NCI-H748 (cell line): ENCODE measurements at regions not wholly inside any gene's neighbourhood (a gene's known extent, or its start where the extent isn't known, plus 50 kb on each side); places are given as distances from the start of the nearest gene placed in this dataset.

Experiments
- DNase-seq: peaks from one replicate; lab custom pipeline; 2025; ENCODE audit not compliant: unreplicated experiment; lab: John Stamatoyannopoulos, UW

- no peak for DNase-seq
Measured at GRCh38 chr6:133752129-133752528, 136.8 kb upstream of the TCF21 start.

DNA sequence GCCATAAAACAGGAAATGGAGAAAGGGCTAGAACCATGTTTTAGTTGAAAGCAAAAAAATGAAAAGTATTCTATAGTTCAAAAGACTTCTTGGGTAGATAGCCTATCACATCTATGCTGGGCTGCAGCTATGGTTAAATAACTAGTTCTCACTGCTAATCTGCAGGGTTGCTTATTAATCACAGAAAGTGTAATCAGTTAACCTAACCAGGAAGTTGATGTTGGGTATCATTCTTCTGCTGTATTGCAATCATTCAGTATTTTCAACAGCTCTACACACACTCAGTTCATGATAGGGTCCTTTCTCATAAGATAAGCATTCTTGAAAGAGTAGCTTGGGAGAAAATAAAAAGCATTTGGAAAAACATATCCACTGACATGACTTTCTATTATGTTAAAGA, 135.2 kb upstream of the TCF21 start:
- DNase-seq, result no peak

- no peak for DNase-seq
Measured at GRCh38 chr6:133754298-133754697, 134.6 kb upstream of the TCF21 start.

- DNase-seq, result no peak
Measured at GRCh38 chr6:133756078-133756695, 132.7 kb upstream of the TCF21 start.

GRCh38 chr6:133757335-133757734, 131.6 kb upstream of the TCF21 start:
- no peak for DNase-seq

- no peak for DNase-seq
Measured at GRCh38 chr6:133758815-133759335, 130.0 kb upstream of the TCF21 start.

GRCh38 chr6:133759524-133759923, 129.4 kb upstream of the TCF21 start:
- no peak for DNase-seq

GRCh38 chr6:133761706-133762105, 127.2 kb upstream of the TCF21 start:
- no peak for DNase-seq

GRCh38 chr6:133764008-133764753, 124.7 kb upstream of the TCF21 start:
- DNase-seq, result no peak

- DNase-seq, result no peak
Measured at GRCh38 chr6:133764754-133765208, 124.1 kb upstream of the TCF21 start.

GRCh38 chr6:133767357-133767970, 121.4 kb upstream of the TCF21 start:
- DNase-seq, result no peak

DNA sequence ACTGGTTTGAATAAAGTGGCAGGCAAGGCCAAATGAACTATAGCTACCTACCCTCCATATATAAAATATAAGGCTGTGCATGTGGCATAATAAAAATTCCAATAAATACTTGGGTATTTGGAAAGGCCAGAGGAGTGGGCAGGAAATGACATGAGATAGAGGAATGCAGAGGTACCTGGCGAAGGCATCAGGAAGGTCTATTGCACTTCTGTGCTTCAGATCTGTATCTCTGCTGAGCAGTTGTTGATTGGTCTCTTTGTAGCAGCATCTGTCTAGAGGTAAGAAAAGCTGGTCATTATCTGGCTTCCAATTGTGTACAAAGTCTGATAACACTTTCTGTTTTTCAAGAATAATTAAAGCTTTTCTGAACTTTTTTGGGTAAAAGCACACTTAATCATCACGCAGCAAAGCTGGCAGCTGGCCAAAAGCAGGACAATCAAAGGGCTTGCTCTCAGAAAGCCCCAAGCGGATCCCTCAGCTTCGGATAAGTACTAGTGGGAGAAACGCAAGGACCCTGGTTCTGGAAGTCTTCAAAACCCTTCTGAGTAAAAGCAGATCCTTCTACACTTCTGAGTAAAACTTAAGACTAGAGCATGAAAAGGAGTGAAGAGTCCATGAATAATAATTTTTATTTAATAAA, 120.1 kb upstream of the TCF21 start:
- DNase-seq, result peak; percentile 18

DNA sequence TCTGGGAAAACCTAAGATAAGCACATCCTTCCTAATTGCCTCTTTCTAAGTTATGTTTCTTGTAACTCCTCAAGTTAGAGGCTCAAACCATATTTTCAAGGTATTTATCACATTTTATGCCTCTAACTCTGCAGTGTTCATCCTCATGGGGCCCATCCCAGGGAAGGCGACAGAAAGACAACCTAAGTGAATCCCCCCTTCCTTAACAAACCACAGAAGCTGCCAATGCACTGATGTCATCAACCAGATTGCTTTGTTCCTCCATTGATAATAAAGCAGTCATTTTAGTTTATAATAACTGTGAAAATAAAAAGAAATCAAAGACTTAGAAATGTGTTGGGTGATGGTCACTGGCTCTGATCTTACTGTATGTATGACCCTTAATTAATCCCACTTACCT, 119.5 kb upstream of the TCF21 start:
- DNase-seq, result no peak

GRCh38 chr6:133772567-133772966, 116.3 kb upstream of the TCF21 start:
- no peak for DNase-seq

GRCh38 chr6:133773776-133774175, 115.1 kb upstream of the TCF21 start:
- DNase-seq, result no peak

GRCh38 chr6:133774356-133774755, 114.6 kb upstream of the TCF21 start:
- no peak for DNase-seq

GRCh38 chr6:133778414-133779130, 110.3 kb upstream of the TCF21 start:
- DNase-seq, result no peak

DNA sequence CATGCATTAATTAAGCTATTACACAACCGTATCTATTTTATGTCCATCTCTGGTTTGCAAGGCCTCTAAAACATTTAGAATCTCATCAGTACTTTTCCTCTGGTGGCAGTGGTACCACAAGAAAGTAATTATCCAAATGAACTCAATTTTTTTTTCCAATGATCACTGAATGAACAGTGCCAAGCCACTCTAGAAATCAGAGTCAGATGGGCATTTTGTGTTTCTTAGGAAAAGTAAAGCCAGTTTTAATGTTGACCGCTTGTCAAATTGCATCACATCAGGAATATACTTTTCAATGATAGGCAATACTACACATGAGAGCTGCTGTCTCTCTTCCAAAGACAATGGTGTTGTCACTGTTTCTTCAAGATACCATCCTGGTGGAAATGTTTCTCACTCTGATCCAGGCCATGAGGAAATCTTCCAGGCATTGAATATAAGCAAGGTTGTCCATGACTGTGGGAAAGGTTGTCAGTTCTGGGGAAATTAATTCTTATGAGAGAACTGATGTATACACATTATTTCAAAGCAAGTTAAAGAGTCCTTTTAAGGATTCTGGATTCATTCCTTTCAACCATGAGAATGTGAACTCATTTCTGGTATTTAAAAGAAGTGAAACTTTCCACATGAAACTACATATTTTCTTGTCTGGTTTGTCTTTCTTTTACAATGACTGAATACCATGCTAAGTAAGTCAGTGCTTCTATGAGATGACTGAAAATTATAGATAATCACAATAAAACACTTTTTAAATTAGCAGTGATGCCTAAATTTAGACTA, 108.8 kb upstream of the TCF21 start:
- no peak for DNase-seq

GRCh38 chr6:133786016-133786415, 102.9 kb upstream of the TCF21 start:
- no peak for DNase-seq

GRCh38 chr6:133787122-133787521, 101.8 kb upstream of the TCF21 start:
- no peak for DNase-seq
